Activated CD4-positive, alpha-beta T cell treated with anti-CD3 and anti-CD28 coated beads, Interleukin-2, Interleukin-6, amounts not matched to agents 100 ng/mL and 50 ng/mL, durations not matched to agents 16 hours and 8 hours (primary cell): ENCODE measurements at regions not wholly inside any gene's neighbourhood (a gene's known extent, or its start where the extent isn't known, plus 50 kb on each side); places are given as distances from the start of the nearest gene placed in this dataset.

Source experiments
- DNase-seq: peaks from one replicate; pipeline ENCODE4 v3.0.0-alpha.2; 2020

GRCh38 chr5:121221483-121221882, 630.2 kb upstream of the FTMT start:
- DNase-seq: no peak

GRCh38 chr5:121226765-121227164, 624.9 kb upstream of the FTMT start:
- DNase-seq: no peak

GRCh38 chr5:121239951-121240350, 611.7 kb upstream of the FTMT start:
- DNase-seq: no peak

GRCh38 chr5:121246971-121247370, 604.7 kb upstream of the FTMT start:
- no peak for DNase-seq

- DNase-seq: no peak
Measured at GRCh38 chr5:121251954-121252353, 599.7 kb upstream of the FTMT start.

- no peak for DNase-seq
Measured at GRCh38 chr5:121257621-121258020, 594.1 kb upstream of the FTMT start.

GRCh38 chr5:121263456-121263855, 588.2 kb upstream of the FTMT start:
- DNase-seq: no peak

- no peak for DNase-seq
Measured at GRCh38 chr5:121264605-121265004, 587.1 kb upstream of the FTMT start.

GRCh38 chr5:121271546-121271945, 580.1 kb upstream of the FTMT start:
- no peak for DNase-seq

GRCh38 chr5:121273833-121274433, 577.7 kb upstream of the FTMT start:
- DNase-seq: no peak

- no peak for DNase-seq
Measured at GRCh38 chr5:121279801-121280200, 571.9 kb upstream of the FTMT start.

GRCh38 chr5:121285801-121286521, 565.7 kb upstream of the FTMT start:
- no peak for DNase-seq

GRCh38 chr5:121288781-121289180, 562.9 kb upstream of the FTMT start:
- DNase-seq: no peak

- DNase-seq: no peak
Measured at GRCh38 chr5:121292664-121293063, 559.0 kb upstream of the FTMT start.

GRCh38 chr5:121296356-121296755, 555.3 kb upstream of the FTMT start:
- DNase-seq: no peak

- DNase-seq: no peak
Measured at GRCh38 chr5:121299153-121299552, 552.5 kb upstream of the FTMT start.

- DNase-seq: no peak
Measured at GRCh38 chr5:121304838-121305237, 546.8 kb upstream of the FTMT start.

- no peak for DNase-seq
Measured at GRCh38 chr5:121313886-121314285, 537.8 kb upstream of the FTMT start.

GRCh38 chr5:121315786-121316185, 535.9 kb upstream of the FTMT start:
- no peak for DNase-seq

- no peak for DNase-seq
Measured at GRCh38 chr5:121319292-121319691, 532.4 kb upstream of the FTMT start.

- DNase-seq: no peak
Measured at GRCh38 chr5:121325930-121326329, 525.8 kb upstream of the FTMT start.

GRCh38 chr5:121350181-121350930, 501.3 kb upstream of the FTMT start:
- no peak for DNase-seq

GRCh38 chr5:121366515-121366914, 485.2 kb upstream of the FTMT start:
- DNase-seq: no peak

- DNase-seq: no peak
Measured at GRCh38 chr5:121373371-121373770, 478.3 kb upstream of the FTMT start.
